ENCODE measurements at regions not wholly inside any gene's neighbourhood (a gene's known extent, or its start where the extent isn't known, plus 50 kb on each side); places are given as distances from the start of the nearest gene placed in this dataset.

DNA sequence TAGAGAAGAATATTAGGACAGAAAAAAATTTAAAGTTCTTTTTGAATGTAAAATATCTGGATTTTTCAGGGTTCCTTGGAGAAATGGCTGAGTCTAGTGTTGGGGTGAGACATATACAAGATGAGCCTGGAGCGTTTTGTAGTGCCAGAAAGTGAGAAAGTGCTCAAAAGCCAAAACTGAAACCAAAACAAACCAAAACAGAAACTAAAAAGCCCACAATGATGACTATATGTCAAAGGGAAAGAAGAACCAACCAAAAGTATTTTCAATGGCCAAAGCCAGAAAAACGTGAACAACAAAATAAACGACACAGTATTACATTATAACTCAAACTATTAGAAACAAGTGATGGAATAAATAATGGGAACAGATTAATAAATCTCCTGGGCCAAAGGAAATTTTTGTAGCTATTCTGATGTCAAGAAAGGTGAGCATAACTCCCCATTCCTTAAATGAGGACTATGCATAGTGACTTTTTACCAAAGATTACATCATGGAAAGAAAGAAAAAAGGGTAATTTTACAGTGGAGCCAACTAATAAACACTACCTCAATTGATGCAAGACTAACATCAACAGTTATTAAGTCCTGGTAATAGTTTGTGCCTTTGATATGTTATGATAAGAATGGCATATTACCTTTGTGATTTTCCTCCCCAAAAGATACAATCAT lies 1137.6 kb downstream of the C4orf33 start:
- Histone ChIP-seq H3K27ac (ENCODE audit: low read depth, low read length, poor library complexity, severe bottlenecking) (no peak overlapping the region), H3K36me3 (ENCODE audit: insufficient read depth, low read length, poor library complexity, severe bottlenecking) (no peaks in the 10 kb centered on the region), H3K27me3 (replicated peaks; ENCODE audit: insufficient read depth, low read depth, low read length, poor library complexity) (no peaks in the 10 kb centered on the region), H3K4me3 (ENCODE audit: low read depth, low read length, poor library complexity, severe bottlenecking) (no peak overlapping the region), H3K4me1 (ENCODE audit: insufficient read depth, low read length, poor library complexity, severe bottlenecking) (no peaks in the 10 kb centered on the region), H3K9me3 (ENCODE audit: low read depth, low read length, poor library complexity, severe bottlenecking) (no peaks in the 10 kb centered on the region)
- BruUV-seq (replicated peaks) = no TSS peak
- peak; percentile 3 for DNase-seq (ENCODE audit: low spot score)
- intact Hi-C loops (cut with micrococcal nuclease; ENCODE audit: unreplicated experiment) = no loop called here
- ChIA-PET POLR2A (ENCODE audit: low non-redundant PET) (no interaction called here), CTCF (no interaction called here)
- no peak for TF ChIP-seq EZH2 (IDR thresholded peaks at IDR 0.05; ENCODE audit: borderline replicate concordance, low read depth, low read length, poor library complexity, severe bottlenecking)
- TF ChIP-seq, protein P1, sequence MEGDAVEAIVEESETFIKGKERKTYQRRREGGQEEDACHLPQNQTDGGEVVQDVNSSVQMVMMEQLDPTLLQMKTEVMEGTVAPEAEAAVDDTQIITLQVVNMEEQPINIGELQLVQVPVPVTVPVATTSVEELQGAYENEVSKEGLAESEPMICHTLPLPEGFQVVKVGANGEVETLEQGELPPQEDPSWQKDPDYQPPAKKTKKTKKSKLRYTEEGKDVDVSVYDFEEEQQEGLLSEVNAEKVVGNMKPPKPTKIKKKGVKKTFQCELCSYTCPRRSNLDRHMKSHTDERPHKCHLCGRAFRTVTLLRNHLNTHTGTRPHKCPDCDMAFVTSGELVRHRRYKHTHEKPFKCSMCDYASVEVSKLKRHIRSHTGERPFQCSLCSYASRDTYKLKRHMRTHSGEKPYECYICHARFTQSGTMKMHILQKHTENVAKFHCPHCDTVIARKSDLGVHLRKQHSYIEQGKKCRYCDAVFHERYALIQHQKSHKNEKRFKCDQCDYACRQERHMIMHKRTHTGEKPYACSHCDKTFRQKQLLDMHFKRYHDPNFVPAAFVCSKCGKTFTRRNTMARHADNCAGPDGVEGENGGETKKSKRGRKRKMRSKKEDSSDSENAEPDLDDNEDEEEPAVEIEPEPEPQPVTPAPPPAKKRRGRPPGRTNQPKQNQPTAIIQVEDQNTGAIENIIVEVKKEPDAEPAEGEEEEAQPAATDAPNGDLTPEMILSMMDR (conservative IDR thresholded peaks at IDR 0.05; ENCODE audit: low read depth, low read length) = no peak

DNA sequence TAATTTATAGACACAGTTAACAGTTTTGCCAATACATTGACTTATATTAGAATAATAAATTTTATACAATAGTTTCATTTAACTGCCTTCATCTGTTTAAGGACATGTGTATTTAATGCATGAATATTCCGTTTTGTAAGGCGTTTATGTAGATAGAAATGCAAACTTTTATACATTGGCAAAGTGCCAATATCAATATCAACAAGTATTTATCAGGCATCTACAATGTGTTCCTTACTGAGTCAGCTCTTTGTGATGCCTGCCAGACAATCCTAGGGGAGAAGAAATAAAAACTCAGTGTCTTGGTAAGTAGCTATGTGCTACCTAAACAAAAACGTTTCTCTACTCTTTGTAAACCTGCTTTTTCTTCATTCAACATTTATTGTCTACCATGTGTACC lies 1142.2 kb downstream of the C4orf33 start:
- intact Hi-C loops (cut with micrococcal nuclease; ENCODE audit: unreplicated experiment) = no loop called here
- ChIA-PET CTCF (no interaction called here), POLR2A (ENCODE audit: low non-redundant PET) (no interaction called here)
- H3K27ac ChIP-seq (ENCODE audit: low read depth, low read length, poor library complexity, severe bottlenecking) = no peak overlapping the region
- BruUV-seq (replicated peaks) = no TSS peak
- TF ChIP-seq EZH2 (IDR thresholded peaks at IDR 0.05; ENCODE audit: borderline replicate concordance, low read depth, low read length, poor library complexity, severe bottlenecking) = no peak
- TF ChIP-seq, protein P1 (conservative IDR thresholded peaks at IDR 0.05; ENCODE audit: low read depth, low read length) = no peak
- H3K4me3 ChIP-seq (ENCODE audit: low read depth, low read length, poor library complexity, severe bottlenecking) = no peak overlapping the region
- no peak for DNase-seq (ENCODE audit: low spot score)
- H3K4me1 ChIP-seq (ENCODE audit: insufficient read depth, low read length, poor library complexity, severe bottlenecking) = no peaks in the 10 kb centered on the region
- no peaks in the 10 kb centered on the region for H3K9me3 ChIP-seq (ENCODE audit: low read depth, low read length, poor library complexity, severe bottlenecking)
- H3K27me3 ChIP-seq (replicated peaks; ENCODE audit: insufficient read depth, low read depth, low read length, poor library complexity) = no peaks in the 10 kb centered on the region
- no peaks in the 10 kb centered on the region for H3K36me3 ChIP-seq (ENCODE audit: insufficient read depth, low read length, poor library complexity, severe bottlenecking)

DNA sequence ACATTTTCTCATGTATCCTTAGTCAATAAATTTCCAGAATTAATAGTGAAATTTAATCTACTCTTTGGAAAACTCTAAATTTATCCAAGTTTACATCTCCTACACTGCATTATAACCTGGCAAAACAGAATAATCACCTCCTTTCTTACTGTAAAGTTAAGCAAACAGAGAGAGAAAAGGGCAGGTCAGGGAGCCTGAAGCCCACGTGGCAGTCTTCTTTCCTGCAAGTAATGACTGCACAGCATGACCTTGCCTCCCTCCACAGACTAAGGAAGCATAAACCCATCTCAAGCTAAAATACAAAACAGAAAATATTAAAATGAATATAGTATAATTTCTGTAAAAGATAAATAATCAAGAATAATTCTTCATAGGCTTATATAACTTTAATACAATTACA lies 1153.0 kb downstream of the C4orf33 start:
- POLR2A ChIA-PET (ENCODE audit: low non-redundant PET) = no interaction called here
- H3K27ac ChIP-seq (ENCODE audit: low read depth, low read length, poor library complexity, severe bottlenecking) = no peak overlapping the region
- BruUV-seq (replicated peaks) = no TSS peak
- no peak overlapping the region for H3K4me3 ChIP-seq (ENCODE audit: low read depth, low read length, poor library complexity, severe bottlenecking)
- H3K27me3 ChIP-seq (replicated peaks; ENCODE audit: insufficient read depth, low read depth, low read length, poor library complexity) = no peaks in the 10 kb centered on the region
- H3K9me3 ChIP-seq (ENCODE audit: low read depth, low read length, poor library complexity, severe bottlenecking) = no peaks in the 10 kb centered on the region
- no peak for DNase-seq (ENCODE audit: low spot score)
- no peaks in the 10 kb centered on the region for H3K4me1 ChIP-seq (ENCODE audit: insufficient read depth, low read length, poor library complexity, severe bottlenecking)
- intact Hi-C loops (cut with micrococcal nuclease; ENCODE audit: unreplicated experiment) = no loop called here
- TF ChIP-seq EZH2 (IDR thresholded peaks at IDR 0.05; ENCODE audit: borderline replicate concordance, low read depth, low read length, poor library complexity, severe bottlenecking) = no peak
- TF ChIP-seq, protein P1 (conservative IDR thresholded peaks at IDR 0.05; ENCODE audit: low read depth, low read length) = no peak
- CTCF ChIA-PET = no interaction called here
- no peaks in the 10 kb centered on the region for H3K36me3 ChIP-seq (ENCODE audit: insufficient read depth, low read length, poor library complexity, severe bottlenecking)

Measured in A673 (cell line).